ENCODE measurements at regions not wholly inside any gene's neighbourhood (a gene's known extent, or its start where the extent isn't known, plus 50 kb on each side); places are given as distances from the start of the nearest gene placed in this dataset.

GRCh38 chr7:42448901-42449300 is 211.9 kb upstream of the GLI3 start:
- ATAC-seq (ENCODE audit: poor library complexity) (no peak), DNase-seq (no peak)
- intact Hi-C loops (cut with DNase I) = no loop called here

- no peak for ATAC-seq (ENCODE audit: poor library complexity)
- no peak for DNase-seq
- intact Hi-C loops (cut with DNase I) = no loop called here
Observed at GRCh38 chr7:42445691-42446090, 208.7 kb upstream of the GLI3 start.

- ATAC-seq (ENCODE audit: poor library complexity) (no peak), DNase-seq (no peak)
- intact Hi-C loops (cut with DNase I) = no loop called here
Observed at GRCh38 chr7:42440951-42441350, 203.9 kb upstream of the GLI3 start.

- ATAC-seq (ENCODE audit: poor library complexity) = no peak
- intact Hi-C loops (cut with DNase I) = no loop called here
- DNase-seq = no peak
Observed at GRCh38 chr7:42432644-42433043, 195.6 kb upstream of the GLI3 start.

- no peak for DNase-seq
- no peak for ATAC-seq (ENCODE audit: poor library complexity)
- intact Hi-C loops (cut with DNase I) = no loop called here
Observed at GRCh38 chr7:42431873-42432272, 194.9 kb upstream of the GLI3 start.

- intact Hi-C loops (cut with DNase I) = no loop called here
- ATAC-seq (ENCODE audit: poor library complexity) = no peak
- DNase-seq = no peak
Observed at GRCh38 chr7:42429339-42429738, 192.3 kb upstream of the GLI3 start.

- intact Hi-C loops (cut with DNase I) = no loop called here
- DNase-seq (no peak), ATAC-seq (ENCODE audit: poor library complexity) (no peak)
Observed at GRCh38 chr7:42426163-42426562, 189.2 kb upstream of the GLI3 start.

GRCh38 chr7:42414941-42415505 is 178.0 kb upstream of the GLI3 start:
- intact Hi-C loops (cut with DNase I) = no loop called here
- ATAC-seq (ENCODE audit: poor library complexity) (no peak), DNase-seq (no peak)

GRCh38 chr7:42414028-42414427 is 177.0 kb upstream of the GLI3 start:
- DNase-seq (no peak), ATAC-seq (ENCODE audit: poor library complexity) (no peak)
- intact Hi-C loops (cut with DNase I) = no loop called here

- intact Hi-C loops (cut with DNase I) = no loop called here
- DNase-seq = no peak
- no peak for ATAC-seq (ENCODE audit: poor library complexity)
Observed at GRCh38 chr7:42409296-42409695, 172.3 kb upstream of the GLI3 start.

- intact Hi-C loops (cut with DNase I) = no loop called here
- ATAC-seq (ENCODE audit: poor library complexity) = no peak
- no peak for DNase-seq
Observed at GRCh38 chr7:42407833-42408232, 170.8 kb upstream of the GLI3 start.

GRCh38 chr7:42407021-42407710 is 170.2 kb upstream of the GLI3 start:
- ATAC-seq (ENCODE audit: poor library complexity) = no peak
- DNase-seq = no peak
- intact Hi-C loops (cut with DNase I) = no loop called here

GRCh38 chr7:42406358-42406757 is 169.3 kb upstream of the GLI3 start:
- DNase-seq = no peak
- intact Hi-C loops (cut with DNase I) = no loop called here
- ATAC-seq (ENCODE audit: poor library complexity) = no peak

GRCh38 chr7:42405782-42406181 is 168.8 kb upstream of the GLI3 start:
- ATAC-seq (ENCODE audit: poor library complexity) (no peak), DNase-seq (no peak)
- intact Hi-C loops (cut with DNase I) = no loop called here

- intact Hi-C loops (cut with DNase I) = no loop called here
- DNase-seq (no peak), ATAC-seq (ENCODE audit: poor library complexity) (no peak)
Observed at GRCh38 chr7:42403831-42404230, 166.8 kb upstream of the GLI3 start.

GRCh38 chr7:42400961-42401360 is 164.0 kb upstream of the GLI3 start:
- DNase-seq (no peak), ATAC-seq (ENCODE audit: poor library complexity) (no peak)
- intact Hi-C loops (cut with DNase I) = no loop called here

- DNase-seq (no peak), ATAC-seq (ENCODE audit: poor library complexity) (no peak)
- intact Hi-C loops (cut with DNase I) = no loop called here
Observed at GRCh38 chr7:42400211-42400772, 163.3 kb upstream of the GLI3 start.

- DNase-seq = no peak
- intact Hi-C loops (cut with DNase I) = no loop called here
- ATAC-seq (ENCODE audit: poor library complexity) = no peak
Observed at GRCh38 chr7:42395607-42396006, 158.6 kb upstream of the GLI3 start.

- intact Hi-C loops (cut with DNase I) = no loop called here
- ATAC-seq (ENCODE audit: poor library complexity) = no peak
- no peak for DNase-seq
Observed at GRCh38 chr7:42392826-42393225, 155.8 kb upstream of the GLI3 start.

GRCh38 chr7:42389697-42390096 is 152.7 kb upstream of the GLI3 start:
- ATAC-seq (ENCODE audit: poor library complexity) (no peak), DNase-seq (no peak)
- intact Hi-C loops (cut with DNase I) = no loop called here

GRCh38 chr7:42385912-42386311 is 148.9 kb upstream of the GLI3 start:
- DNase-seq = no peak
- no peak for ATAC-seq (ENCODE audit: poor library complexity)
- intact Hi-C loops (cut with DNase I) = no loop called here

Measured in Right ventricle myocardium superior (tissue), 1 donor.